Keratinocyte (primary cell): ENCODE measurements at regions not wholly inside any gene's neighbourhood (a gene's known extent, or its start where the extent isn't known, plus 50 kb on each side); places are given as distances from the start of the nearest gene placed in this dataset.

Experiments
- DNase-seq: peaks from one replicate; pipeline ENCODE4 v3.0.0-alpha.2; 2011; ENCODE audit warnings: low read depth, missing footprints, low spot score
- FAIRE-seq: peaks from 2 replicates; lab custom pipeline; 2011; peaks lifted over from hg19 to GRCh38; lab: Jason Lieb, UNC
- H2AFZ ChIP-seq: 2 replicates; pipeline ENCODE4 v1.6.0; 2012; ENCODE audit warnings: low read length, control low read depth, inconsistent platforms; ENCODE audit not compliant: control insufficient read depth
- H3K27ac ChIP-seq: 2 replicates; pipeline ENCODE4 v1.5.1; 2011; ENCODE audit warnings: low read length; ENCODE audit not compliant: control insufficient read depth, insufficient read depth
- H3K27me3 ChIP-seq: 3 replicates; pipeline ENCODE4 v1.6.0; 2011; ENCODE audit warnings: low read length; ENCODE audit not compliant: control insufficient read depth, insufficient read depth; ENCODE audit errors: extremely low read depth
- H3K36me3 ChIP-seq, 2 experiments: 2 replicates in 1 of 2; 3 replicates in 1 of 2; pipeline ENCODE4 v1.5.1; 2011; ENCODE audit warnings: low read length in 2 of 2, mild to moderate bottlenecking in 1 of 2; ENCODE audit not compliant: control insufficient read depth in 2 of 2, insufficient read depth in 2 of 2; ENCODE audit errors: extremely low read depth in 1 of 2
- H3K4me1 ChIP-seq: 3 replicates; pipeline ENCODE4 v1.5.1; 2011; ENCODE audit warnings: low read length; ENCODE audit not compliant: control insufficient read depth, insufficient read depth; ENCODE audit errors: extremely low read depth
- H3K4me2 ChIP-seq: 3 replicates; pipeline ENCODE4 v1.6.0; 2011; ENCODE audit warnings: low read depth, low read length; ENCODE audit not compliant: control insufficient read depth, insufficient read depth; ENCODE audit errors: extremely low read depth
- H3K4me3 ChIP-seq, 3 experiments: fragments of 200-600 bp in 1 of 3; sonication (generic) in 1 of 3; 2 replicates in 2 of 3; 3 replicates in 1 of 3; pipeline ENCODE4 v1.5.1; 2011 to 2016; ENCODE audit warnings: low read length in 3 of 3, mild to moderate bottlenecking in 3 of 3, control low read depth in 2 of 3, inconsistent platforms in 1 of 3, low read depth in 1 of 3, mixed read lengths in 1 of 3, mixed run types in 1 of 3, moderate library complexity in 1 of 3; ENCODE audit not compliant: control insufficient read depth in 2 of 3, insufficient read depth in 2 of 3; ENCODE audit errors: extremely low read depth in 1 of 3
- H3K79me2 ChIP-seq: 2 replicates; pipeline ENCODE4 v1.6.0; 2012; ENCODE audit warnings: low read length; ENCODE audit not compliant: control insufficient read depth, insufficient read depth
- H3K9ac ChIP-seq: 3 replicates; pipeline ENCODE4 v1.6.0; 2011; ENCODE audit warnings: low read length; ENCODE audit not compliant: control insufficient read depth, insufficient read depth; ENCODE audit errors: extremely low read depth
- H3K9me1 ChIP-seq: 3 replicates; pipeline ENCODE4 v1.6.0; 2011; ENCODE audit warnings: low read length; ENCODE audit not compliant: control insufficient read depth, insufficient read depth; ENCODE audit errors: extremely low read depth
- H3K9me3 ChIP-seq: 2 replicates; pipeline ENCODE4 v1.5.1; 2012; ENCODE audit warnings: low read depth, low read length; ENCODE audit not compliant: control insufficient read depth
- H4K20me1 ChIP-seq: 3 replicates; pipeline ENCODE4 v1.6.0; 2011; ENCODE audit warnings: low read length; ENCODE audit not compliant: control insufficient read depth, insufficient read depth; ENCODE audit errors: extremely low read depth
- EZH2 ChIP-seq: IDR thresholded peaks from one replicate; pipeline ENCODE4 v1.6.1; 2012; ENCODE audit warnings: inconsistent platforms, mild to moderate bottlenecking, low read length, moderate library complexity
- dilution Hi-C: fragments of 300-500 bp; cut with MboI; formaldehyde crosslinking; loops from one replicate; pipeline ENCODE4 v1.7.0; 2020; ENCODE audit warnings: low sequenced_read_pairs; ENCODE audit not compliant: extremely low pct_ligation_motif_present
- TF ChIP-seq, protein P1 (sequence below), 3 experiments: IDR thresholded peaks in 1 of 3; conservative IDR thresholded peaks in 1 of 3; optimal IDR thresholded peaks in 1 of 3; 2 replicates in 2 of 3; 3 replicates in 1 of 3; pipeline versions ENCODE3 to v1.5.1; 2011; ENCODE audit warnings: low read length in 3 of 3, mild to moderate bottlenecking in 3 of 3, moderate library complexity in 2 of 3, control low read depth in 1 of 3, inconsistent platforms in 1 of 3; ENCODE audit not compliant: insufficient read depth in 2 of 3; ENCODE audit errors: extremely low read depth in 1 of 3

DNA sequence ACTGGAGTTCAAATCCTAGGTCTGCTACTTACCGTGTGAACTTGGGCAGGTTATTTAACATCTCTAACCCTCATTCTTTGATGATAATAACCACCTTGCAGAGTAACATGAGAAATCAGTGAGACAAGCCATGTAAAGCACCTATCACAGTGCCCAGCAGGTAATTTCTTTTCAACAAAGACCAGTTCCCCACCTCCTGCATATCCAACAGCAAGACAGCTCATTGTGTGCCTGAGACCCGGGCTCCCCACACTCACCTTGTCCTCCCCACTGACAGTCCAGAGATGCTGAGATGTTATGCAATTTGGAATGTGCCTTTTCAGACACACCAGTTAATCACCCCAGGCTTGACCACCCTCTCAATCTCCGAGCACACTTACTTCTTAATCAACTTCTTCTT is 367.6 kb upstream of the DAB1 start:
- H3K4me2 ChIP-seq = no peak overlapping the region
- no peak for FAIRE-seq
- dilution Hi-C loops = no loop called here

DNA sequence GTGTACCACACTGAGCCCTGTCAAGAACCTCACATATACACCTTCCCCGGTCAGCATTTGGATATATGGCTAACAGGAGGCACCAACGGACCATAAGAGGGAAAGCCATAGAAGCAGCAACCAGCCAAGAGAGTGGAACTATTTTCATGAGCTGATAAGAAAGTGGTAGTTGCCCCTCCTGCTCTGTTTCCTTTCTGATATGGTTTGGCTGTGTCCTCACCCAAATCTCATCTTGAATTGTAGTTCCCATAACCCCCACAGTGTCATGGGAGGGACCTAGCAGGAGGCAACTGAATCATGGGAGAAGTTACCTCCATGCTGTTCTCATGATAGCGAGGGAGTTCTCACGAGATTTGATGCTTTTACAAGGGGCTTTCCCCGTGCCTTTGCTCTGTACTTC is 366.1 kb upstream of the DAB1 start:
- H3K4me3 ChIP-seq = no peak overlapping the region
- no peaks in the 10 kb centered on the region for H3K9me1 ChIP-seq
- H3K4me2 ChIP-seq = no peak overlapping the region
- no peaks in the 10 kb centered on the region for H3K36me3 ChIP-seq
- no peak overlapping the region for H3K27ac ChIP-seq
- H3K9me3 ChIP-seq = no peaks in the 10 kb centered on the region
- H3K79me2 ChIP-seq = no peaks in the 10 kb centered on the region
- H4K20me1 ChIP-seq = no peaks in the 10 kb centered on the region
- H2AFZ ChIP-seq = no peak overlapping the region
- FAIRE-seq (no peak), DNase-seq (no peak)
- no peaks in the 10 kb centered on the region for H3K27me3 ChIP-seq
- H3K4me1 ChIP-seq = no peaks in the 10 kb centered on the region
- no peak overlapping the region for H3K9ac ChIP-seq
- dilution Hi-C loops = no loop called here
- no peak for TF ChIP-seq EZH2
- TF ChIP-seq, protein P1, sequence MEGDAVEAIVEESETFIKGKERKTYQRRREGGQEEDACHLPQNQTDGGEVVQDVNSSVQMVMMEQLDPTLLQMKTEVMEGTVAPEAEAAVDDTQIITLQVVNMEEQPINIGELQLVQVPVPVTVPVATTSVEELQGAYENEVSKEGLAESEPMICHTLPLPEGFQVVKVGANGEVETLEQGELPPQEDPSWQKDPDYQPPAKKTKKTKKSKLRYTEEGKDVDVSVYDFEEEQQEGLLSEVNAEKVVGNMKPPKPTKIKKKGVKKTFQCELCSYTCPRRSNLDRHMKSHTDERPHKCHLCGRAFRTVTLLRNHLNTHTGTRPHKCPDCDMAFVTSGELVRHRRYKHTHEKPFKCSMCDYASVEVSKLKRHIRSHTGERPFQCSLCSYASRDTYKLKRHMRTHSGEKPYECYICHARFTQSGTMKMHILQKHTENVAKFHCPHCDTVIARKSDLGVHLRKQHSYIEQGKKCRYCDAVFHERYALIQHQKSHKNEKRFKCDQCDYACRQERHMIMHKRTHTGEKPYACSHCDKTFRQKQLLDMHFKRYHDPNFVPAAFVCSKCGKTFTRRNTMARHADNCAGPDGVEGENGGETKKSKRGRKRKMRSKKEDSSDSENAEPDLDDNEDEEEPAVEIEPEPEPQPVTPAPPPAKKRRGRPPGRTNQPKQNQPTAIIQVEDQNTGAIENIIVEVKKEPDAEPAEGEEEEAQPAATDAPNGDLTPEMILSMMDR (optimal IDR thresholded peaks at IDR 0.05 in 1 of 3, IDR thresholded peaks at IDR 0.05 in 1 of 3, conservative IDR thresholded peaks at IDR 0.05 in 1 of 3; ENCODE audit: extremely low read depth in 1 of 3, insufficient read depth in 2 of 3, low read length in 3 of 3) = no peak

More for the DNA sequence above, 367.6 kb upstream of the DAB1 start:
- Histone ChIP-seq H3K9me3 (no peaks in the 10 kb centered on the region), H3K9ac (no peak overlapping the region), H3K36me3 (no peaks in the 10 kb centered on the region), H3K4me1 (no peaks in the 10 kb centered on the region), H3K27ac (no peak overlapping the region), H4K20me1 (no peaks in the 10 kb centered on the region), H3K79me2 (no peaks in the 10 kb centered on the region), H3K27me3 (no peaks in the 10 kb centered on the region), H2AFZ (no peak overlapping the region), H3K9me1 (no peaks in the 10 kb centered on the region), H3K4me3 (no peak overlapping the region)
- no peak for TF ChIP-seq EZH2
- TF ChIP-seq, protein P1 (optimal IDR thresholded peaks at IDR 0.05 in 1 of 3, IDR thresholded peaks at IDR 0.05 in 1 of 3, conservative IDR thresholded peaks at IDR 0.05 in 1 of 3; ENCODE audit: extremely low read depth in 1 of 3, insufficient read depth in 2 of 3, low read length in 3 of 3) = no peak
- DNase-seq = no peak
